H1 (cell line): ENCODE measurements at regions not wholly inside any gene's neighbourhood (a gene's known extent, or its start where the extent isn't known, plus 50 kb on each side); places are given as distances from the start of the nearest gene placed in this dataset.
A peak's percentile ranks its signal among the peaks of the same experiment; 100 is the strongest.

Source experiments
- CBX8 ChIP-seq: fragments of 300-800, 300-1000 bp; sonication (generic); IDR thresholded peaks from 2 replicates; pipeline ENCODE4 v1.7.1; 2016; ENCODE audit warnings: low read depth, low read length, borderline replicate concordance
- CEBPB ChIP-seq: IDR thresholded peaks from 2 replicates; pipeline ENCODE4 v1.6.1; 2012; ENCODE audit warnings: low read depth, low read length
- CHD7 ChIP-seq: fragments of 300-600 bp; sonication (generic); IDR thresholded peaks from 2 replicates; pipeline ENCODE4 v1.7.1; 2012; ENCODE audit warnings: low read length, moderate library complexity, mild to moderate bottlenecking, inconsistent platforms; ENCODE audit not compliant: insufficient replicate concordance
- EZH2 ChIP-seq: fragments of 200-600 bp; sonication (generic); IDR thresholded peaks from 2 replicates; pipeline ENCODE4 v1.7.1; 2012; ENCODE audit warnings: low read depth, mild to moderate bottlenecking, moderate library complexity, low read length, inconsistent platforms; ENCODE audit not compliant: severe bottlenecking
- KDM4A ChIP-seq: IDR thresholded peaks from one replicate; pipeline ENCODE4 v1.7.1; 2012; ENCODE audit warnings: low read depth, mild to moderate bottlenecking, moderate library complexity, low read length, inconsistent platforms; ENCODE audit not compliant: severe bottlenecking
- RFX5 ChIP-seq: IDR thresholded peaks from 2 replicates; pipeline ENCODE4 v1.6.1; 2011; ENCODE audit warnings: low read depth, low read length, improper control_type of control experiment, borderline replicate concordance
- SIN3A ChIP-seq, 2 experiments: IDR thresholded peaks in 1 of 2; conservative IDR thresholded peaks in 1 of 2; 2 replicates each; pipeline ENCODE4 v1.6.1; 2011 to 2012; ENCODE audit warnings: low read length in 2 of 2, improper control_type of control experiment in 1 of 2, low read depth in 1 of 2, mild to moderate bottlenecking in 1 of 2
- SP2 ChIP-seq: IDR thresholded peaks from 2 replicates; pipeline ENCODE4 v1.6.1; 2012; ENCODE audit warnings: mild to moderate bottlenecking, low read length, inconsistent platforms
- SRF ChIP-seq: IDR thresholded peaks from 2 replicates; pipeline ENCODE4 v1.6.1; 2011; ENCODE audit warnings: mild to moderate bottlenecking, low read depth, low read length, moderate library complexity
- USF2 ChIP-seq: IDR thresholded peaks from 2 replicates; pipeline ENCODE4 v1.6.1; 2011; ENCODE audit warnings: low read length, improper control_type of control experiment
- ZNF274 ChIP-seq: IDR thresholded peaks from 2 replicates; pipeline ENCODE4 v1.7.0; 2012; ENCODE audit warnings: low read length, borderline replicate concordance; ENCODE audit errors: extremely low read depth

- no peak for TF ChIP-seq SP2
- TF ChIP-seq SRF, result no peak
- TF ChIP-seq USF2, result no peak
- no peak for TF ChIP-seq CBX8
- no peak for TF ChIP-seq EZH2
- TF ChIP-seq CHD7, result peak; percentile 47
- peak; percentile 70; the same call in 1 of the 2 replicates for TF ChIP-seq CEBPB
- no peak for TF ChIP-seq ZNF274
- TF ChIP-seq RFX5, result no peak
- no peak for TF ChIP-seq KDM4A
- no peak for TF ChIP-seq SIN3A (conservative IDR thresholded peaks at IDR 0.05 in 1 of 2, IDR thresholded peaks at IDR 0.05 in 1 of 2; ENCODE audit: low read depth in 1 of 2, low read length in 2 of 2)
Measured at GRCh38 chr2:228507870-228508269, 326.4 kb upstream of the SPHKAP start (continued).
